Body of pancreas (tissue), 4 donors: ENCODE measurements at regions not wholly inside any gene's neighbourhood (a gene's known extent, or its start where the extent isn't known, plus 50 kb on each side); places are given as distances from the start of the nearest gene placed in this dataset.

Source experiments
- CTCF ChIP-seq, 7 experiments: fragments of 450-650 bp in 4 of 7; fragments of 200-600 bp in 3 of 7; sonication (generic) in 3 of 7; IDR thresholded peaks; one replicate each; pipeline ENCODE4 v1.5.1; 2016 to 2019; ENCODE audit warnings: antibody characterized with exemption in 7 of 7
- POLR2A ChIP-seq, 3 donors: fragments of 450-650 bp; IDR thresholded peaks; one replicate each; pipeline ENCODE4 v1.6.1; 2016; ENCODE audit warnings: antibody characterized with exemption in 3 of 3, mild to moderate bottlenecking in 2 of 3

GRCh38 chr20:52688345-52688744 lies 283.8 kb upstream of the TSHZ2 start:
- TF ChIP-seq POLR2A (IDR thresholded peaks at IDR 0.05) (no peak), CTCF (IDR thresholded peaks at IDR 0.05) (no peak)
